ENCODE measurements at regions not wholly inside any gene's neighbourhood (a gene's known extent, or its start where the extent isn't known, plus 50 kb on each side); places are given as distances from the start of the nearest gene placed in this dataset.

- DNase-seq (ENCODE audit: low read depth, low spot score) = no peak
- RAD21 ChIA-PET (ENCODE audit: unreplicated experiment) = no interaction called here
- POLR2A ChIA-PET = no interaction called here
- TF ChIP-seq EED (IDR thresholded peaks at IDR 0.05; ENCODE audit: low read depth) (no peak), NR2F1 (conservative IDR thresholded peaks at IDR 0.05) (no peak), ZNF207 (IDR thresholded peaks at IDR 0.05; ENCODE audit: borderline replicate concordance) (no peak), EZH2 (IDR thresholded peaks at IDR 0.05; ENCODE audit: borderline replicate concordance, control insufficient read depth, low read depth, low read length) (no peak), CBX5 (IDR thresholded peaks at IDR 0.05; ENCODE audit: low read depth) (no peak), ZZZ3 (IDR thresholded peaks at IDR 0.05; ENCODE audit: control insufficient read depth, insufficient read length, low read depth) (no peak), TARDBP (IDR thresholded peaks at IDR 0.05; ENCODE audit: borderline replicate concordance) (no peak), PAX5 (IDR thresholded peaks at IDR 0.05; ENCODE audit: borderline replicate concordance, low read depth, low read length) (no peak), RELB (IDR thresholded peaks at IDR 0.05; ENCODE audit: low read depth) (no peak), EGR1 (IDR thresholded peaks at IDR 0.05; ENCODE audit: borderline replicate concordance in 1 of 2, low read depth in 2 of 2, low read length in 2 of 2) (no peak), ZBED1 (IDR thresholded peaks at IDR 0.05; ENCODE audit: borderline replicate concordance) (no peak), MTA2 (IDR thresholded peaks at IDR 0.05; ENCODE audit: low read depth) (no peak)
- CTCF ChIA-PET = no interaction called here
- no peaks in the 10 kb centered on the region for H3K79me2 ChIP-seq (ENCODE audit: control insufficient read depth, insufficient read depth, low read length)
- H4K20me1 ChIP-seq (ENCODE audit: control insufficient read depth, insufficient read depth) = no peaks in the 10 kb centered on the region
- no peak overlapping the region for H3K27ac ChIP-seq (ENCODE audit: control insufficient read depth, insufficient read depth)
- in situ Hi-C loops (cut with MboI) (no loop called here), intact Hi-C loops (cut with micrococcal nuclease; ENCODE audit: unreplicated experiment) (no loop called here)
- H3K4me3 ChIP-seq = no peak overlapping the region
- H3K27me3 ChIP-seq (replicated peaks in 1 of 2; ENCODE audit: control insufficient read depth in 2 of 2, insufficient read depth in 2 of 2, low read length in 1 of 2) = no peaks in the 10 kb centered on the region; a peak in 1 of 4 replicates
- no peak for FAIRE-seq
- no peak for ATAC-seq
- H3K4me1 ChIP-seq (ENCODE audit: control insufficient read depth, insufficient read depth, low read length) = no peaks in the 10 kb centered on the region
- no peak overlapping the region for H3K4me2 ChIP-seq (ENCODE audit: control insufficient read depth, insufficient read depth)
- H3K9ac ChIP-seq (ENCODE audit: control insufficient read depth, insufficient read depth, low read length) = no peak overlapping the region
- H3K9me3 ChIP-seq (replicated peaks; ENCODE audit: control insufficient read depth, insufficient read depth, low read length) = no peaks in the 10 kb centered on the region
- H3K36me3 ChIP-seq (ENCODE audit: control insufficient read depth in 2 of 2, insufficient read depth in 2 of 2, low read length in 1 of 2) = no peaks in the 10 kb centered on the region
- no TSS peak for BruUV-seq (replicated peaks)
- SMC1A ChIA-PET (ENCODE audit: uncharacterized antibody, unreplicated experiment) = no interaction called here
- H2AFZ ChIP-seq (ENCODE audit: control insufficient read depth, low read depth, low read length) = no peak overlapping the region
Measured at GRCh38 chr18:41517142-41517541, 437.9 kb upstream of the PIK3C3 start.

All from GM12878 (cell line).